ENCODE measurements at regions not wholly inside any gene's neighbourhood (a gene's known extent, or its start where the extent isn't known, plus 50 kb on each side); places are given as distances from the start of the nearest gene placed in this dataset.

- TF ChIP-seq, protein P1, sequence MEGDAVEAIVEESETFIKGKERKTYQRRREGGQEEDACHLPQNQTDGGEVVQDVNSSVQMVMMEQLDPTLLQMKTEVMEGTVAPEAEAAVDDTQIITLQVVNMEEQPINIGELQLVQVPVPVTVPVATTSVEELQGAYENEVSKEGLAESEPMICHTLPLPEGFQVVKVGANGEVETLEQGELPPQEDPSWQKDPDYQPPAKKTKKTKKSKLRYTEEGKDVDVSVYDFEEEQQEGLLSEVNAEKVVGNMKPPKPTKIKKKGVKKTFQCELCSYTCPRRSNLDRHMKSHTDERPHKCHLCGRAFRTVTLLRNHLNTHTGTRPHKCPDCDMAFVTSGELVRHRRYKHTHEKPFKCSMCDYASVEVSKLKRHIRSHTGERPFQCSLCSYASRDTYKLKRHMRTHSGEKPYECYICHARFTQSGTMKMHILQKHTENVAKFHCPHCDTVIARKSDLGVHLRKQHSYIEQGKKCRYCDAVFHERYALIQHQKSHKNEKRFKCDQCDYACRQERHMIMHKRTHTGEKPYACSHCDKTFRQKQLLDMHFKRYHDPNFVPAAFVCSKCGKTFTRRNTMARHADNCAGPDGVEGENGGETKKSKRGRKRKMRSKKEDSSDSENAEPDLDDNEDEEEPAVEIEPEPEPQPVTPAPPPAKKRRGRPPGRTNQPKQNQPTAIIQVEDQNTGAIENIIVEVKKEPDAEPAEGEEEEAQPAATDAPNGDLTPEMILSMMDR (IDR thresholded peaks at IDR 0.05; ENCODE audit: insufficient read depth, low read length, poor library complexity, severe bottlenecking), result no peak
- TF ChIP-seq EZH2phosphoT487 (conservative IDR thresholded peaks at IDR 0.05; ENCODE audit: low read length), result no peak
Observed at GRCh38 chr7:145605963-145606362, 510.6 kb upstream of the CNTNAP2 start.

All from SU-DHL-6 (cell line).